NCI-H345 (cell line): ENCODE measurements at regions not wholly inside any gene's neighbourhood (a gene's known extent, or its start where the extent isn't known, plus 50 kb on each side); places are given as distances from the start of the nearest gene placed in this dataset.
A peak's percentile ranks its signal among the peaks of the same experiment; 100 is the strongest.
"Not testable (repeated sequence)": the region's sequence is repeated elsewhere in the genome, so short reads cannot be mapped to it uniquely, and the experiment has no call there.

ENCODE experiments used
- DNase-seq: peaks from one replicate; lab custom pipeline; 2025; lab: John Stamatoyannopoulos, UW

DNA sequence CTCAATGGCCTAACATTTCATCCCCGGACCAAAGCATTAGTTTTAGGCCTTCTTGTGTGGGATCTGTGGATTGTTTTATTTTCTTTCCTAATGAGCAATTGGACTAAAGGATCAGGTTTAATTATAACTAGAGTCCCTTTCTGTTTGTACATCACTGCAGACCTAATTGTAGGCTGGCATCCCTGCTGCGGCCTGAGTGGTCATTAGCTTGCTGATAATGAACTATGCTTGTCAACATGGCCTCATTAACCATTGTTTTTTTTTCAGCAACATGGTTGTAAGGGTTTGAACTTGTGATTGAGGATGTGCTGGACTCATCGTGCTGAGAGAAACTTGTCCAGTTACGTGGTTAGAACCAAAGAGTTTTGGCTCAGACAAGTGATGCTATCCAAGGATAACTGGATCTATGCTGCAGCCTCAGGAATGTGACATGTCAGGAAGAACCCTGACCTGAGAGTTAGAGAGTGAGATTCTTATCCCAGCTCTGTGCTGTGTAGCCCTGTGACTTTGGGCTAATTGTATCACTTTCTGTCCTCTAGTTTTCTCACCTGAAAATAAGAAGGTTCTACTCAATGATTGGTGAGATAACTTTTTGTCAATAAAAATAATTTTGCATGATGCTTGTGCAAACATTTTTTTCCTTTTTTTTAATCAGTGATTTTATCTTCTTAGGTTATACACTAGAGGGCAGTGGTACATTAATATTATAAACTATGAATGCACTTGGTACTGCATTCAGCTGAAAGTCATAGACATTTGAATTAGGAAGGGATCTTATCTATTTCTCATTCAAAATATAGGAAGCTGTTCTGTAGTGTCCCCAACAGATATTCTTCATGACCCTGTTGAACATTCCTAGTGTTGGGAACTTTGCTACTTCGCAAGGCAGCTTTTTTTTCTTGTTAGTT lies 140.9 kb downstream of the RNF144B start:
- DNase-seq: peak; percentile 7

DNA sequence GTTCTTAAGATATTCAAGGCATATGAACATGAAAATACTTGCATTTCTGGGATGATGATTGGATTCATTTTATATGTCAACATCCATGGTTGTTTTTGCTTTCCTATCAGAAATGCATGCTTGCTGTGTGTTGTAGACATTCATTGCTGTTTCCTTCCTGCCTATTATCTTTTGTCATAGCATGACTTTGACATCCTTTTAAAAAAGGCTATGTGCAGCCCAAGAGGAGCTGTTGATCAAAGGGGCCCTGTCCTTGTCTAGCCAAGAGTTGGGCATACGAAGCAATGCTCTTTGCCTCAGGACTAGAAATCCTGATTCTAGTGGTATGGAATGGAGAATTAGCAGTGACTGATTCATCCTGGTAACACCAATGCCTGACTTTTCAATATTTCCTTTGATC lies 143.1 kb downstream of the RNF144B start:
- peak; percentile 21 for DNase-seq

DNA sequence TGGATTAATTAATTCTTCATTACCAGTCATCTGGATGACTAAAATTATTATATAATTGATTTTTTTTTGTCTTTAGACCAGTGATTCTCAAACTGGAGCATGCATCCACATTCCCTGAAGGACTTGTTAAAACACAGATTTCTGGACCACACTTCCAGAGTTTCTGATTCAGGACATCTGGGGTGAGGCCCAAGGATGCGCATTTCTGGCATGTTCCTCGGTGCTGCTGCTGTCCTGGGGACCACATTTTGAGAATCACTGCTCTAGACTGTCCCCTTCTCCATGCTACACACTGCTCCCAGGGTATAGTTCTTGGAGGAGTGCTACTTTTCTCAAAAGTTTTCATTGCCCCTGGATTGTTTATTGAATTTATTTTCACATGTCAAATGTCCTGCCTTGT lies 145.0 kb downstream of the RNF144B start:
- no peak for DNase-seq

DNA sequence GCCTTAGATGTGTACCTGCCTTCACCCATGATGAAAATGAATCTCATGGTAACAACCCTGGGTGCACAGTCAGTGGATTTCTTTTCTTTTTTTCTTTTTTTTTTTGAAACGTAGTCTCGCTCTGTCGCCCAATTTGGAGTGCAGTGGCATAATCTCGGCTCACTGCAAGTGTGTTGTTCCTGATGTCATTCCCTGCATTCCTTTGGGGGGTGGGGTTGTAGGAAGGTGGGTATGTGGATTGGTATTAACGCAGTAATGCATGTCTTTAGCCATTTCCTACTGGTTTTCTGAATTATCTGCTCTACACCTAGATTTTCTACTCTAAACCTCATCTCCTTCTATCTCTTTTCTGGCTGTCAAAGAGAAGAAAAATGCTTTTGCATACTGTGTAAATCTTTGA lies 146.6 kb downstream of the RNF144B start:
- no peak for DNase-seq

DNA sequence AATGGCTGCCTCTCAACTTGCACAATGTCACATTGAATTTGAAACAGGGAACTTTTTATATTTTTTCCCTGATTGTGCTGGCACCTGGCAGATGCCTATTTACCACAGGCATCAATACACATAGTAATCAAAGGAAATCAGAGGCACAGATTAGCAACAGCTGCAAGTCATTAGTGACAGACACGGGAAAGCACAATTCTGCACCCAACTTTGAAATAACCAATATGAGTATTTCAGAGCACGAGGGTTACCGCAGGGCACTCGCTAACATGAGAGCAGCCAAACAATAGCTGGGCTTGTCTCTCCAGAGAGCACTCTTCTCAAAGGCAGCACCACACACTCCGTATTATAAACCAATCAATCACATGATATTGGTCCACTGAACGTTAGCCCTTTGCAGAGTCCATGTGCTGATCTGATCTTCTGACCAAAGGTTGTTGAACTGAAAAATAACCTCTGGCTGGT lies 149.5 kb downstream of the RNF144B start:
- DNase-seq: peak; percentile 7

DNA sequence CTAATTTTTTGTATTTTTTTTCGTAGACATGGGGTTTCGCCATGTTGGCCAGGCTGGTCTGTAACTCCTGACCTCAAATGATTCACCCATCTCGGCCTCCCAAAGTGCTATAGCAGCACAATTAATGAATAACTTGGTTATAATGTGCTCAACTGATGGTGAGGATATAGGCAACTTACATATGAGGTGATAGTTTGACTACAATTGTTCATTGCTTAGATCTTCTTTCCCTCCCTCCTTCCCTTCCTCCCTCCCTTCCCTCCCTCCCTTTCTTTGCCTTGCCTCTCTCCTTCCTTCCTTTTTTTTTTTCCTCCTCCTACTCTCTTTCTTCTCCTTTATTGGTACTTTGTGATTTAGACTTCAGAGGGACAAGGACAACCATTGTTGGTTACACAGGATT lies 151.2 kb downstream of the RNF144B start:
- DNase-seq: no peak

DNA sequence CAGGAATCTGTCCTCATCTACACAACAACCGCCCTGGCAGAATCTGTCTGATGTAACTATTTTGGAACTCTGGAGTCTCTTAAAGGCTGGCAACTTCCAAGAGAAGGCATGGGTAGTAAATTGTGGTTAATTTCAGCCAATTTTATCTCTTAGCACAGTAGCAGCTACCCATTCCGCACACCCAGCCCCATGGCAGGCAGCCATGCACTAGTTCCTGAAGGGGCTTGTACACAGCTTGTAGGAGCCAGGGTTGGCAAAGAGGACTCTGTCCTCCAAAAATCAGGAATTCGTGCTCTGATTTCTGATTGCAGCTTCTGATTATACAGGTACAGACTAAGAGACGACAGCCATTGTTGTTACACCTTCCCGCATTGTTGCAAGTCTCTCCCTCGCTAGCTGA lies 155.9 kb downstream of the RNF144B start:
- DNase-seq: no peak

DNA sequence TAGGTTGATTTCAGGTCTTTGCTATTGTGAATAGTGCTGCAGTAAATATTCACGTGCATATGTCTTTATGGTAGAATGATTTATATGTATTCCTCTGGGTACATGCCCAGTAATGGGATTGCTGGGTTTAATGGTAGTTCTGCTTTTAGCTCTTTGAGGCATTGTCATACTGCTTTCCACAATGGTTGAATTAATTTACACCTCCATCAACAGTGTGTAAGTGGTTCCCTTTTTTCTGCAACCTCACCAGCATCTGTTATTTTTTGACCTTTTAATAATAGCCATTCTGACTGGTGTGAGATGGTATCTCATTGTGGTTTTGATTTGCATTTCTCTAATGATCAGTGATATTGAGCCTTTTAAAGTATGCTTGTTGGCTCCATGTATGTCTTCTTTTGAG lies 158.0 kb downstream of the RNF144B start:
- not testable (repeated sequence) for DNase-seq

DNA sequence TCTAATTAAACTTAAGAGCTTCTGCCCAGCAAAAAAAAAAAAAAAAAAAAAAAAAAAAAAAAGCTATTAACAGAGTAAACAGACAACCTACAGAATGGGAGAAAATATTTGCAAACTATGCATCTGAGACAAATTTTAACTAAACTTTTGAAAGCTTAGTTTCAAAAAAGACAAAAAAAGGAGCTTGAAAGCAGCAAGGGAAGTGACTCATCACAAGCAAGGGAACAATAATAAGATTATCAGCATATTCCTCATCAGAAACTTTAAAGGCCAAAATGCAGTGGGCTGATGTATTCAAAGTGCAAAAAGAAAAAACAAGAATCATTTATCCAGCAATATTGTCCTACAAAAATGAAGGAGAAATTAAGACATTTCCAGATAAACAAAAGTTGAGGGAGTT lies 158.6 kb downstream of the RNF144B start:
- DNase-seq: no peak

DNA sequence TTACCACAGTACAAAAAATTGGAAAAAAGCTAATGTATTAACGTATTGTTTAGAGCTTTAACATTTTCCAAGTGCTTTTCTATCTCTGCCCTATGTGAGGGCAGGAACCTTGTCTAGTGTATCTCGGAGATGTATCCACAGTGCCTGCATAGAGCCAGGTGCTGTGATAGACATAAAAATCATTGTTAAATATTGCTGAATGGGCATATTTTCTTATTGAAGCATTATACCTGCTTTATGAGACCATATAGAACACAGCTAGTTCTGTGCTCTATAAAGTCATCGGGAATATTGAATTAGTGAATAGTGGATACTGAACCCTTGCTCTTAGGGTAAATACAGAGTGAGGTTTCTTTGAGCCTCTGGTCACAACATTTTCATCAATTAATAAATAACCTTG lies 163.0 kb downstream of the RNF144B start:
- no peak for DNase-seq

DNA sequence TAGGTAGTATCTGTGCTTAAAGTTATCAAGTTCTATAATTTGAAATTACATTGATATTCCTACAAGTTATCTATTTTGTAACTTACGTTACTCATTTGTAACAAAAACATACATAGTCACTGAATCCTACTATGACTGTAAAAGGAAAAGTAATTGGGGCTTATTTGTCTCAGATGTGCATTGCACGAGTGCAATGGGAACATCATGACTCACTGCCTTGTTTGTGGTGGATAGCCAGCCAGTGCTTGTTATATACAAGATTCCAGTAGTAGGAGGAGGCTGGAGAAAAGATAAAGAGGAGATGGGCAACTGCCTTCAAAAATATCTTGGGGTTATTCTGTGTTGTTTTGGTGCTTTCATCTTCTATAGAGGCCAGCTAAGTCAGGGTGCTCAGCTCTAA lies 164.1 kb downstream of the RNF144B start:
- no peak for DNase-seq

DNA sequence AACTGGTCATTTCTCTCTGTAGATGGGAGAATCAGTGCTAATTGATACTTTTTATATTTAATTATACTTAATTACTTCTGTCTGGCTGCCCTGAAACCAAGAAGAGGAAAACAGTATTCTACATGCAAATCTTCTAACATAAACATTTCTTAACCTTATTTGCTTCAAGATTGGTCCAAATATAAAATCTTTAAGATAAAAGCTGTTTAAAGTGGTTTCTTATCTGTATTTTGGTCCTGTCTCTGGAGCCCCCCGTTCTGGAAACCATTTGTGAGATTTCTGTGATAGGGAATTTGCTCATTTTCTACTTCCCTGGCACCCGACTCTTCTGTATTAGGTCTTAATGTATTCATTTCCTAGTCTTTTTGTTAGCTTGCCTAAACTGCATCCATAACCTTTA lies 168.6 kb downstream of the RNF144B start:
- no peak for DNase-seq

DNA sequence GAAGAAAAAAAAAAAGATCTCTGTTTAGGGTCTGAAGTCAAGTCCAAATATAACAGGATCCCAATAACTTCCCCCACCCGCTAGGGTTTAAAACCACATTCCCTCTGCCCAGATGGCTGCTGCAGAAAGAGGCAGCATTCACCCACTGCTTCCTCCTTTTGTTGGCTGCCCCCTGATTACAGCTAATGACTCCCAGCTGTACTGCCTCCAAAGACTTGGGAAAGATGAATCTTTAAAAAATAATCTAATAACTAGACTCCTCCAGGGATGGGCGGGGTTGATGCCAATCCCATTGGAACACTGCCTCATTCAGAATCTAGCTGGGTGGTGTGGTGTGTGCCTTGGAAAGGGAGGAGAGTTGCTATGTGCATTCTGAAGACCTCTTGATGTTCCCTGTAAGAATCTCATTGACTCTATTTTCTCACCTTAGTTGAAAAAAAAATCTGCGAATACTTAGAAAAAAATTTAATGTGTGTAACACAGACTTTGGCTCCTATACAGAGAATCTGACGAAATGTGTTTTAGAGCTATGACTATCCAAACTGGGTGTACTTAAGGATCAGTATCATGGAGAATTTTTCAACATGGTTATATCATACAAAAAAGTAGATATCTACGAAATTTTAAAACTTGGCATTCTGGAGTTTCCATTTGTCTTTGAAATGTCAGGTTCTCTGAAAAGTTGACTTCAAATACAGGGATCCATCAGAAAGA lies 174.0 kb downstream of the RNF144B start:
- DNase-seq: no peak

DNA sequence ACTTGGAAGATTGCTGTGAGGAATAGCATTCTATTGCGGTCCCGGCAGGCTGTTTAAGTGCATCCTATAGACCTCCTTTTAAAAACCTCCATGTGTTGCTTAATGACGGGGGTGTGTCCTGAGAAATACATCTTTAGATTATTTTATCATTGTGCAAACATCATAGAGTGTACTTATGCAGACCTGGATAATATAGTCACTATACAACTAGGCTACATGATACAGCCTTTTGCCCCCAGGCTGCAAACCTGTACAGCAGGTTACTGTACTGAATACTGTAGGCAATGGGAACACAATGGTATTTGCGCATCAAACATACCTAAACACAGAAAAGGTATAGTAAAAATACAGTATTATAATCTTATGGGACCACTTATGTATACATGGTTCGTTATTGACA lies 175.6 kb downstream of the RNF144B start:
- DNase-seq: no peak

DNA sequence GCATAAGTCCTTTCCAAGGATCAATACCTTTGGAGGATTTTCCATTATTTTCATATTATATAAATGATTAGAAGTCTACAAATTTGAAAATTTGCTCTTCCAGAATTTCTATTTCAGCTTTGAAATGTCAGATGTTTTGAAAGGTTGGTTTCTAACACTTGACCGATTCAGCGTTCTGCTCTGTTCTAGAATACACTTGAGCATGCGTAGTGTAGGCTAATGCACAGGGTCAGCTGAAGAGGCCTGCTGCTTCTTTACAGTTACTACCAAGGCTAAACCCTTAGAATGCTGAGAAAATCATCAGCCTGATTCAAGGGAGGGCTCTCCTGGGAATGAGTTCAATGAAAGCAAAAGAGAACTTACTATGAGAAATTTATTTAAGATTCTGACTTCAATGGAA lies 177.6 kb downstream of the RNF144B start:
- DNase-seq: no peak

DNA sequence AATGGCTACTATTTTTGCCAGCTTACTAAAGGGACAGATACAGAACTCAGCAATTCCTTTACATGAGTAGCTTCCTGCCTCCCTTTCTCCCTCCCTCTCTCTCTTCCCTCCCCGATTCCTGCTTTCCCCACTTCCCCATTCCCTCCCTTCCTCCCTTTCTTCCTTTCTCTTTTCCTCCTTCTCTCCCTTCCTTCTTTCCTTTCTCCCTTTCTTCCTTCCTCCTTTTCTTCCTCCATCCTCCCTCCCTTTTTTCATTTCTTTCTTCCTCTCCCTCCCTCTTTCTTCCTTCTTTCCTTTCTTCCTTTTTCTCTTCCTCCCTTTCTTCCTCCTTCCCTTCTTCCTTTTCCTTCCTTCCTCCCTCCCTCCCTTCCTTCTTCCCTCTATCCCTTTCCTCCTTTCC lies 178.1 kb downstream of the RNF144B start:
- no peak for DNase-seq

DNA sequence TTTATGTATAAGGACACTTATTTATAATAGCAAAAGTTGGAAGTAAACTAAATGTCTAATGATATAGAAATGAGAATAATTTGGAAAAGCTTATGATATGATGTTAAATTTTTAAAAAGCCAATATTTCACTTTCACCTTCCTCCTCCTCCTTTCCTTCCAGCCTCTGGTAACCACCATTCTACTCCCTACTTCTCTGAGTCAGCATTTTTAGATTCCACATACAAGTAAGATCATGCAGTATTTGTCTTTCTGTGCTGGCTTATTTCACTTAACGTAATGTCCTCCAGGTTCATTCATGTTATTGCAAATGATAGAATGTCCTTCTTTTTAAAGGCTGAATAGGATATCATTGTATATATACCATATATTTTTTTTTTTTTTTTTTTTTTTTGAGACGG lies 180.2 kb downstream of the RNF144B start:
- DNase-seq: no peak

DNA sequence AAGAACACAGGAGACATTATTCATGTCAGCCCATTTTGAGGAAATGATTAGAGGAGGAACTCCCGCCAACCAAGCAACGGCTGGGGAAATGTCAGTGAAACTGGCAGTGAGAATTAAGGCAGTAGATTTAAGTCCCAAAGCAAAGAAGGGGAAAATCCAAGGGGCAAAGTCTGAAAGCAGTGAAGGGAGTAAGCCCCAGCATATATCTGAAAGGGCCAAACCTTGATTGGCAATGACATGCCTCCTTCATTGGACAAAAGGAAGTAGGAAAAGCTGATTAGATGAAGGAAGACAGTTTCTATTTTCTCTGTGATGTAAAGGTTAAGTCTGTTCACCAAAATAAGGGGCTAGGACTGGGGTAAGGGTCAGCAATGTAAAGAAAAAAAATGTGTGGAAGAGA lies 190.3 kb downstream of the RNF144B start:
- no peak for DNase-seq

DNA sequence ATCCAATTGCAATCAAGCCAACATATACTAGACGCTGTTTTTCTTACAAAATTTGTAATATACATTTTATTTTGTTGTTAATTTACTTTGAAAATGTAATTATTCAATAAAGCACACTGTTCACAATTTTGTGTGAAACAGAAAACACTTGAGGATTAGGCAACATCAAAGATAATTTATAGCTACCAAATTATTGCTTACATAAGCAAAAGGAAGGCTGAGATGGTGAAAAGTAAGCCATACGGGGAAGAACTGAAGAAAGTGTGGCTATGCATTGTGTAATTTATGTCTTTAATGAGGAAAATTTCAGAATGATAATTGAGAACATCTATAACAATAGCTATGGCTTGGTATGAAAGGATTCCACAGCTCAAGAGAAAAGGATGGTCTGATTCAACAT lies 192.0 kb downstream of the RNF144B start:
- DNase-seq: no peak

DNA sequence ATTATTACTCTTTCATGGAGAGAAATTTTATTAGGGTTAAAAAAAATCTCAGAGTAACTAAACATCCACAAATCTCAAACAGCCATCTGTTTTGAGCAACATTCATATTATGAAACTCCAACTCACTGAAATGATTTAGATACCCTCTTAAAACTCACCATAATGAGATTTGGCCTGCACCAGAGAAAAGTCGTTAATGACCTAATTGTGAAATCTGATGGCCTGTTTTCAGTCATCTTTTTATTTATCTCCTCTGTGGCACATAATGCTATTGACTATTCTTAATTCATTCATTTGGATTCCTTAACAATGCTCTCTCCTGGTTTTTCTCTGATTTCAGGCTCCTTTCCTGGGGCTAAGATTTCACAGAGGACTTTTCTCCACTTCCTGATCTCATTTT lies 192.7 kb downstream of the RNF144B start:
- no peak for DNase-seq

DNA sequence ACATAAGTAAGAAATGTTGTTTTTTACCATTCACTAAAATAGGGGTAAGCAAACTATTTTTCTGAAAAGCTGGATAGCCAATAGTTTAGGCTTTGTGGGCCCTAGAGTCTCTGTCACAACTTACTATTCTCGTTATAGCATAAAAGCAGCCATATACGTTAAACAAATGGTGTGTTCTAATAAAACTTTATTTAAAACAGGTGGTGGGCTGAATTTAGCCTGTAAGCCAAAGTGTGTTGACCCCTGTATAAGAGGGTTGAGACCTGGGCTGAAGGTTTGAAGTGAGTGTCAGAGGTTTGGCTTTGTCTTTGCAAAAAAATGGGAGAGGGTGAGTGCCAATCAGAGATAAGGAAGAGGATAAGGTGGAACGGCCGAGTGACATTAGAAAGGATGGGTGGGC lies 197.2 kb downstream of the RNF144B start:
- DNase-seq: no peak

DNA sequence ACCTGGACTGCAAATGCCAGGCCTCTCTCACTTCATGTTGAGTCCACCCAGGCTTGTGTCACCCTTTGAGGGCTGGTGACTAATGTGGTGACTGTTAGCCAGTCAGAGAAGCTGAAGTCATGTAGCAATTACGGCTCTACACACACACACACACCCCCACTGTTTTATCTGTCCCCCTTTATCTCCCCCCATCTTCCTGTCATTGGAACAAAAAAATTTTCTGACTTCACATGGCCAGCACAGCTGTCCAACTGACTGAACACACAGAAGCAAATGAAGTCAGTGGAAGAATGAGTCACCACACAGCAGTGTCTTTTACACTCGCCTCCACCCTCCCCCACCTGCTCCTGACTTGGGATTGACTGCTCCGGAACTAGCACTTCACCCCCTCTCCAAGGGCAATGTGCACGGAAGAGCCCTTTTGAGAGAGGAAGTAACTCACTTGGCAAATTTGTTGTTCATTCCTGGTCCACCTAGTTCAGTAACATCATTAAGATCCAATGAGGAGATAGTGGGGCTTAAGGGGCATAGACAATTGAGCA lies 198.0 kb downstream of the RNF144B start:
- no peak for DNase-seq

DNA sequence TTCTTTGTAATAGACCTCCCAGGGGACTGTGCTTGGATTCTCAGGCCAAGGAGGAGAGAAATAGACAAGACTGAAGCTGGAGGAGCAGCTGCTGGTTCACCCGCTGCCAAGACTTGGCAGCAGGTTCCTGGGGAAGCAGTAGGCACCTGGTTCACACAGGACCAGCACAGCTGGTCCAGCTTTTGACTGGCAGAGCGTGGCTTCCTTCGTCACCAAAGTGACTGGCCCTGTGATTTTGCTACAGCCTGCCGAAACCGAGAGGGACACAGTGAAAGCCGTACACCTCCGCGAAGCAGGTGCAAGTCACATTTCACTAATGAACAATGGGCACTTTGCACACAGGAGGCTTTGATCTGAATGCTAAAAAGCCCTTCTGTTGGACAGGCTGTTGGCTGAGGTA lies 199.0 kb downstream of the RNF144B start:
- peak; percentile 39 for DNase-seq
